Adrenal gland (tissue), 9 donors: ENCODE measurements at regions not wholly inside any gene's neighbourhood (a gene's known extent, or its start where the extent isn't known, plus 50 kb on each side); places are given as distances from the start of the nearest gene placed in this dataset.

ENCODE experiments used
- DNase-seq, 7 donors: peaks; one replicate each; pipeline ENCODE4 v3.0.0-alpha.2; 2019 to 2020
- H3K27ac ChIP-seq, 5 donors: fragments of 200-600 bp; sonication (generic) in 4 of 5; 1 replicate in 3 of 5; 2 replicates in 2 of 5; pipeline versions ENCODE4 v1.5.1 to v1.8.0; 2016 to 2020; ENCODE audit warnings: mild to moderate bottlenecking in 1 of 5
- H3K27me3 ChIP-seq: fragments of 200-600 bp; 2 replicates; pipeline ENCODE4 v1.8.0; 2021
- H3K36me3 ChIP-seq, 2 donors: fragments of 200-600 bp; replicated peaks in 1 of 2; 1 replicate in 1 of 2; 2 replicates in 1 of 2; pipeline versions ENCODE4 v1.5.1 to v1.8.0; 2018 to 2022
- H3K4me1 ChIP-seq, 2 donors: fragments of 200-600 bp; replicated peaks in 1 of 2; 1 replicate in 1 of 2; 2 replicates in 1 of 2; pipeline versions ENCODE4 v1.5.1 to v1.8.0; 2018 to 2021
- H3K4me3 ChIP-seq, 4 donors: fragments of 200-600 bp; sonication (generic) in 3 of 4; one replicate each; pipeline ENCODE4 v1.5.1; 2016 to 2018
- H3K9me3 ChIP-seq, 3 donors: fragments of 200-600 bp; sonication (generic) in 1 of 3; replicated peaks in 1 of 3; 1 replicate in 2 of 3; 2 replicates in 1 of 3; pipeline versions ENCODE4 v1.5.1 to v1.8.0; 2016 to 2021
- POLR2A ChIP-seq, 2 donors: fragments of 450-650 bp; IDR thresholded peaks; one replicate each; pipeline ENCODE4 v1.6.1; 2017; ENCODE audit warnings: antibody characterized with exemption in 2 of 2, mild to moderate bottlenecking in 2 of 2, moderate library complexity in 1 of 2
- WGBS, 4 donors: extraction: QIAGEN DNeasy Blood & Tissue Kit in 2 of 4; methylation state at CpG; one replicate each; pipeline versions ENCODE4 v1.1.5 to v1.1.7; 2013 to 2017; 5-methylcytosine and 5-hydroxymethylcytosine counted together
- intact Hi-C, 2 donors: fragments of 100-400 bp; cut with DNase I; formaldehyde crosslinking; loops; one replicate each; pipeline versions ENCODE4 v1.14.1 to v1.15.0; 2022 to 2023
- TF ChIP-seq, protein P1 (sequence below), 6 experiments: fragments of 450-650 bp in 4 of 6; fragments of 200-600 bp in 2 of 6; sonication (generic) in 1 of 6; IDR thresholded peaks; 1 replicate in 5 of 6; 2 replicates in 1 of 6; pipeline versions ENCODE4 v1.5.1 to v1.8.0; 2016 to 2021; ENCODE audit warnings: antibody characterized with exemption in 6 of 6, mild to moderate bottlenecking in 2 of 6, moderate library complexity in 1 of 6
- donor health status: healthy with polysubstance abuse.
- donor health status: Bipolar disorder and iron deficiency.
- donor health status: DM: yes; HTN: yes; CAD: no.
- donor health status: DM: no; HTN: no; CAD: no.
- donor health status: DM: no; HTN: no; CAD: no.

DNA sequence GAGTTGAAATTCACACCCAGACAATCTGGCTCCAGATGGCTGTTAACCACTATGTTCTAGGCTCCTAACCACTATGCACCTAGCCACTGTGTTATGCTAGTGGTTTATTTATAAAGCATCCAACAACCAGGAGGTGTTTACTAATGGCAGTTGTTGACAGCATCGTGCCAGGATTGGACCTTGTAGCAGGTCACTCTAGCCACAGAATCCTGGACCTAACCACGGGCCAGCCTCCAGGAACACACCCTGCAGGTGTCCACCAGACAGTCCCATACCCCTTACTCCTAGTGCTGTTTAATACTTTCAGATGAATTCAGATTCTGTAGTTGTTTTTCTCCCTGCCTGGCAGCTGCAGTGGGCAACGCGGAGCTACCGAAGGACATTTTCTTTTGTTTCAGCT is 109.4 kb upstream of the MYL2 start:
- no peak for DNase-seq
- WGBS, 4 donors, result 42 to 57% (median 47%) methylated on average over 5 of the region's 5 CpGs
- Histone ChIP-seq H3K4me3 (no peak overlapping the region), H3K27me3 (peaks cover 29% of the 10 kb centered on the region), H3K4me1 (no peaks in the 10 kb centered on the region), H3K36me3 (no peaks in the 10 kb centered on the region), H3K9me3 (no peaks in the 10 kb centered on the region), H3K27ac (no peak overlapping the region)
- TF ChIP-seq, protein P1, sequence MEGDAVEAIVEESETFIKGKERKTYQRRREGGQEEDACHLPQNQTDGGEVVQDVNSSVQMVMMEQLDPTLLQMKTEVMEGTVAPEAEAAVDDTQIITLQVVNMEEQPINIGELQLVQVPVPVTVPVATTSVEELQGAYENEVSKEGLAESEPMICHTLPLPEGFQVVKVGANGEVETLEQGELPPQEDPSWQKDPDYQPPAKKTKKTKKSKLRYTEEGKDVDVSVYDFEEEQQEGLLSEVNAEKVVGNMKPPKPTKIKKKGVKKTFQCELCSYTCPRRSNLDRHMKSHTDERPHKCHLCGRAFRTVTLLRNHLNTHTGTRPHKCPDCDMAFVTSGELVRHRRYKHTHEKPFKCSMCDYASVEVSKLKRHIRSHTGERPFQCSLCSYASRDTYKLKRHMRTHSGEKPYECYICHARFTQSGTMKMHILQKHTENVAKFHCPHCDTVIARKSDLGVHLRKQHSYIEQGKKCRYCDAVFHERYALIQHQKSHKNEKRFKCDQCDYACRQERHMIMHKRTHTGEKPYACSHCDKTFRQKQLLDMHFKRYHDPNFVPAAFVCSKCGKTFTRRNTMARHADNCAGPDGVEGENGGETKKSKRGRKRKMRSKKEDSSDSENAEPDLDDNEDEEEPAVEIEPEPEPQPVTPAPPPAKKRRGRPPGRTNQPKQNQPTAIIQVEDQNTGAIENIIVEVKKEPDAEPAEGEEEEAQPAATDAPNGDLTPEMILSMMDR (IDR thresholded peaks at IDR 0.05), result no peak
- no peak for TF ChIP-seq POLR2A (IDR thresholded peaks at IDR 0.05)
- intact Hi-C loops, result loop anchor here in 1 of 2 donors (10.0 kb wide), 1 partner anchor 265 kb away; no protein-coding TSS in a partner anchor

DNA sequence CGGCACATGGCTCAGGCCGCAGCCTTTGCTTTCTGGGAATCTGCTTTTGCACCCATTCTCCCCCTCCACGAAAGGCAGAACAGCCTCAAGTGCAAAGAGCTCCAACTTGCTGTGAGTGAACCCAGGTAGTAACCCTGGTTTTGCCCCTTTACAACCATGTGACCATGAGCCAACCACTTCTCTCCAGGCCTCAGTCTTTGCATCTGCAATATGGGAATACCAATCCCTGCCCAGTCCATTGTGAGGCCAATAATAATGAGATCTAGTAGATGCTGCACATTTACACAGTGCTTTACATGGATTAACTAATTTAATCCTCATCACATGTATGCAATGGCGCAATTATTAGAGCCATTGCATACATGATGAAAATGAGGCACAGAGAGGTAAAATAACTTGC is 108.9 kb upstream of the MYL2 start:
- 90 to 92% (median 90%) methylated on average over 4 of the region's 4 CpGs for WGBS, 4 donors
- H3K9me3 ChIP-seq, result no peaks in the 10 kb centered on the region
- H3K36me3 ChIP-seq, result no peaks in the 10 kb centered on the region
- no peak overlapping the region for H3K27ac ChIP-seq
- no peak overlapping the region for H3K4me3 ChIP-seq
- no peak for DNase-seq
- peaks cover 27% of the 10 kb centered on the region for H3K27me3 ChIP-seq
- no peaks in the 10 kb centered on the region for H3K4me1 ChIP-seq
- TF ChIP-seq, protein P1 (IDR thresholded peaks at IDR 0.05), result no peak
- no peak for TF ChIP-seq POLR2A (IDR thresholded peaks at IDR 0.05)
- intact Hi-C loops, result loop anchor here in 1 of 2 donors (10.0 kb wide), 1 partner anchor 265 kb away; no protein-coding TSS in a partner anchor

DNA sequence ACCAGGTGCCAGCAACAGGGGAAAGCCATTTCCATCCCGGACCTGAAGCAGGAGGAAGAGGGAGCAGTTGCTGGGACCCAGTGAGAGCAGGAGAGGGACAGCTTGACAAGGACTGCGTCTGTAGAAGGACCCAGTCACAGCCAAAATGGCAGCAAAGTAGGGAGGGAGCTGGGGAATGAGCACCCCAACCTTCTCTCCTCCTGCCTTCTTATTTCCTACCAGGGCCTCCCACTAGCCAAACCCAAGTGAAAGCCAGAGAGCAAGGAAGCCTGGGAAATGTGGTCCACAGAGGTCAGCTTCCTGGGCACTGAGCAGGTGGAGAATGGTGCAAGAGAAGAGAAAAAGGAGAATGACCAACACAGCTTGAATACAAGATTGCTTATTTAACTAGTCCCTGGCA is 108.5 kb upstream of the MYL2 start:
- 54 to 84% (median 79%) methylated on average over 2 of the region's 2 CpGs for WGBS, 4 donors
- no peak for DNase-seq
- H3K27me3 ChIP-seq, result peaks cover 23% of the 10 kb centered on the region
- no peak for TF ChIP-seq POLR2A (IDR thresholded peaks at IDR 0.05)
- TF ChIP-seq, protein P1 (IDR thresholded peaks at IDR 0.05), result no peak
- H3K9me3 ChIP-seq, result no peaks in the 10 kb centered on the region
- intact Hi-C loops, result loop anchor here in 1 of 2 donors (10.0 kb wide), 1 partner anchor 266 kb away; no protein-coding TSS in a partner anchor
- H3K27ac ChIP-seq, result no peak overlapping the region
- no peaks in the 10 kb centered on the region for H3K36me3 ChIP-seq
- no peaks in the 10 kb centered on the region for H3K4me1 ChIP-seq
- no peak overlapping the region for H3K4me3 ChIP-seq

DNA sequence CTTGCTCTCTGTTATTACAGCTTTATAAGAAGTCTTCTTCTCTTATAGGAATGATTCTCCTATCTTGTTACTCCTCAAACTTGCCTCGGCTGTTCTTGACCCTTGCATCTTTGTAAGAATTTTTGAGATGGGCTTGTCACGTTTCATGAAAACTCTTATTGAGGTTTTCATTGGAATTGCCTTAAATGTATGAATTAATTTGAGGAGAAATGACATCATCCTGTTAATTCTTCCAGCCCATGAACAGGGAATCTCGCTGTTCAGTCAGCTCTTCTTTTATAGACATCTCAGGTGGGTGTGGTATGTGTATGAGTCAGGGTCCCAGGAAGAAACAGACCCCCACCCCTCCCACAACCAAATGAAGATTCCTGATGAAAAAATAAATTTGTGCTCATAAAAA is 107.1 kb upstream of the MYL2 start:
- TF ChIP-seq, protein P1 (IDR thresholded peaks at IDR 0.05), result no peak
- no peak for TF ChIP-seq POLR2A (IDR thresholded peaks at IDR 0.05)

More for the DNA sequence above, 107.1 kb upstream of the MYL2 start:
- no peak for DNase-seq
- H3K9me3 ChIP-seq, result no peaks in the 10 kb centered on the region
- no peak overlapping the region for H3K27ac ChIP-seq
- no peak overlapping the region for H3K4me3 ChIP-seq
- H3K4me1 ChIP-seq, result no peaks in the 10 kb centered on the region
- WGBS, 4 donors, result 57 to 74% (median 67%) methylated on average over 3 of the region's 3 CpGs
- intact Hi-C loops, result loop anchor here in 1 of 2 donors (10.0 kb wide), 1 partner anchor 267 kb away; no protein-coding TSS in a partner anchor
- peaks cover 11% of the 10 kb centered on the region for H3K27me3 ChIP-seq
- no peaks in the 10 kb centered on the region for H3K36me3 ChIP-seq
